OCI-LY1 (cell line): ENCODE measurements at regions not wholly inside any gene's neighbourhood (a gene's known extent, or its start where the extent isn't known, plus 50 kb on each side); places are given as distances from the start of the nearest gene placed in this dataset.

ENCODE experiments used
- H2AFZ ChIP-seq: fragments of 200-600 bp; sonication (generic), shearing (Covaris generic); 2 replicates; pipeline ENCODE4 v1.6.0; 2014; ENCODE audit warnings: antibody characterized with exemption, mild to moderate bottlenecking, low read length
- H3F3A ChIP-seq: fragments of 200-600 bp; sonication (generic), shearing (Covaris generic); 2 replicates; pipeline ENCODE4 v1.6.0; 2014; ENCODE audit warnings: mild to moderate bottlenecking, antibody characterized with exemption, low read length, moderate library complexity; ENCODE audit not compliant: insufficient read depth
- H3K27ac ChIP-seq: fragments of 200-600 bp; sonication (generic); 2 replicates; pipeline ENCODE4 v1.5.1; 2014; ENCODE audit warnings: low read length, mixed run types, mild to moderate bottlenecking, low read depth; ENCODE audit not compliant: poor library complexity, severe bottlenecking
- H3K27me3 ChIP-seq: fragments of 200-600 bp; sonication (generic); 2 replicates; pipeline ENCODE4 v1.6.0; 2014; ENCODE audit warnings: antibody characterized with exemption, mild to moderate bottlenecking, low read length, moderate library complexity; ENCODE audit not compliant: insufficient read depth
- H3K36me3 ChIP-seq: fragments of 200-600 bp; sonication (generic); 2 replicates; pipeline ENCODE4 v1.6.1; 2014; ENCODE audit warnings: mild to moderate bottlenecking, antibody characterized with exemption, low read length, moderate library complexity, mixed read lengths; ENCODE audit not compliant: insufficient read depth
- H3K4me1 ChIP-seq: fragments of 200-600 bp; sonication (generic); 2 replicates; pipeline ENCODE4 v1.5.1; 2014; ENCODE audit warnings: mild to moderate bottlenecking, low read length, moderate library complexity; ENCODE audit not compliant: insufficient read depth, severe bottlenecking
- H3K4me2 ChIP-seq: fragments of 200-600 bp; sonication (generic), shearing (Covaris generic); 2 replicates; pipeline ENCODE4 v1.6.1; 2014; ENCODE audit warnings: low read length
- H3K4me3 ChIP-seq: fragments of 200-600 bp; sonication (generic); 2 replicates; pipeline ENCODE4 v1.5.1; 2014; ENCODE audit warnings: low read length, low read depth, mild to moderate bottlenecking, mixed read lengths; ENCODE audit not compliant: poor library complexity, severe bottlenecking
- H3K79me2 ChIP-seq: fragments of 200-600 bp; shearing (Covaris generic); 2 replicates; pipeline ENCODE4 v1.6.1; 2016; ENCODE audit warnings: mixed run types, low read length, mixed read lengths; ENCODE audit not compliant: insufficient read depth
- H3K9ac ChIP-seq: fragments of 200-600 bp; sonication (generic), shearing (Covaris generic); 2 replicates; pipeline ENCODE4 v1.6.1; 2014; ENCODE audit warnings: mild to moderate bottlenecking, low read length, mixed read lengths
- H3K9me2 ChIP-seq: fragments of 200-600 bp; sonication (generic), shearing (Covaris generic); 2 replicates; pipeline ENCODE4 v1.6.1; 2014; ENCODE audit warnings: low read depth, mild to moderate bottlenecking, low read length, mixed read lengths
- H3K9me3 ChIP-seq: fragments of 200-600 bp; shearing (Covaris generic); 2 replicates; pipeline ENCODE4 v1.6.1; 2014; ENCODE audit warnings: low read length, mixed read lengths
- H4K20me1 ChIP-seq: fragments of 200-600 bp; sonication (generic), shearing (Covaris generic); 2 replicates; pipeline ENCODE4 v1.6.0; 2016; ENCODE audit warnings: mild to moderate bottlenecking, low read length; ENCODE audit not compliant: insufficient read depth
- CTCF ChIP-seq: fragments of 200-600 bp; sonication (generic), shearing (Covaris generic); IDR thresholded peaks from 2 replicates; pipeline ENCODE4 v1.5.1; 2017; ENCODE audit warnings: mild to moderate bottlenecking, antibody characterized with exemption, low read length, moderate library complexity, mixed read lengths
- EZH2 ChIP-seq: fragments of 200-600 bp; sonication (generic), shearing (Covaris generic); IDR thresholded peaks from 2 replicates; pipeline ENCODE4 v1.8.0; 2017; ENCODE audit warnings: borderline replicate concordance, mixed run types, mild to moderate bottlenecking, antibody characterized with exemption, low read length, moderate library complexity, mixed read lengths

- no peaks in the 10 kb centered on the region for H3F3A ChIP-seq
- H3K27ac ChIP-seq, result no peak overlapping the region
- H3K4me1 ChIP-seq, result no peaks in the 10 kb centered on the region
- H3K9me3 ChIP-seq, result no peaks in the 10 kb centered on the region
- H4K20me1 ChIP-seq, result no peaks in the 10 kb centered on the region
- H3K79me2 ChIP-seq, result no peaks in the 10 kb centered on the region
- no peak overlapping the region for H3K4me3 ChIP-seq
- no peaks in the 10 kb centered on the region for H3K27me3 ChIP-seq
- H2AFZ ChIP-seq, result no peak overlapping the region
- H3K36me3 ChIP-seq, result no peaks in the 10 kb centered on the region
- H3K9ac ChIP-seq, result no peak overlapping the region
- no peaks in the 10 kb centered on the region for H3K9me2 ChIP-seq
- no peak overlapping the region for H3K4me2 ChIP-seq
- TF ChIP-seq CTCF (no peak), EZH2 (no peak)
These were observed 1109.5 kb upstream of the EEF2KMT start for GRCh38 chr16:6207124-6207523.

- TF ChIP-seq EZH2 (no peak), CTCF (no peak)
- Histone ChIP-seq H3K27ac (no peak overlapping the region), H4K20me1 (no peaks in the 10 kb centered on the region), H3K9ac (no peak overlapping the region), H3K79me2 (no peaks in the 10 kb centered on the region), H2AFZ (no peak overlapping the region), H3K27me3 (no peaks in the 10 kb centered on the region), H3K4me1 (no peaks in the 10 kb centered on the region), H3K9me2 (no peaks in the 10 kb centered on the region), H3F3A (no peaks in the 10 kb centered on the region), H3K4me2 (no peak overlapping the region), H3K4me3 (no peak overlapping the region), H3K9me3 (no peaks in the 10 kb centered on the region), H3K36me3 (no peaks in the 10 kb centered on the region)
These were observed 1108.5 kb upstream of the EEF2KMT start for GRCh38 chr16:6206080-6206479.

- Histone ChIP-seq H3K4me2 (no peak overlapping the region), H2AFZ (no peak overlapping the region), H3K36me3 (no peaks in the 10 kb centered on the region), H3K9me2 (no peaks in the 10 kb centered on the region), H3K4me1 (no peaks in the 10 kb centered on the region), H3K27ac (no peak overlapping the region), H3K27me3 (no peaks in the 10 kb centered on the region), H3K79me2 (no peaks in the 10 kb centered on the region), H3F3A (no peaks in the 10 kb centered on the region), H3K4me3 (no peak overlapping the region), H3K9me3 (no peaks in the 10 kb centered on the region), H3K9ac (no peak overlapping the region), H4K20me1 (no peaks in the 10 kb centered on the region)
- TF ChIP-seq CTCF (no peak), EZH2 (no peak)
These were observed 1107.3 kb upstream of the EEF2KMT start for GRCh38 chr16:6204945-6205344.
